Dermis microvascular lymphatic vessel endothelial cell (primary cell): ENCODE measurements at regions not wholly inside any gene's neighbourhood (a gene's known extent, or its start where the extent isn't known, plus 50 kb on each side); places are given as distances from the start of the nearest gene placed in this dataset.

Experiments
- DNase-seq, 2 donors: peaks; one replicate each; pipeline versions ENCODE4 v3.0.0 to v3.0.0-alpha.2; 2010; ENCODE audit warnings: low read depth in 2 of 2

DNA sequence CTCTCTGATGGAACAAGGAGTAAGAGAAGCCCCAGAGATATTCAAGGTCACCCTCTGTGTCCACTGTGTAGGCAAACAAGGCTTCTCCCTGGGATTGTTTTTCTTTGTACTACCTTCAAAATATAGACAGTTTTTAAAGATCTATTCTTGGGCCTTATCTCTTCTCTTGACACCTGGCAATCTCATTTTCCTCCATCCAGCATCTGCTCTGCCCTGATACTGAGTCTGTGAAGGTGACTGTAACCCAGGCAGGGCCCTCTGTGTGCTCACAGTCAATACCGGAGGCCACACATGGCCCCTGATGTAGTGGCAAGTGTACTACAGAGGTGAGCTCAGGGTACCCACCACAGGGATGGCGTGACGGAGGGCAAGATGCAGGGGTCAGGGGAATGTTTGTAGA is 221.1 kb downstream of the SNX10 start:
- DNase-seq: no peak

DNA sequence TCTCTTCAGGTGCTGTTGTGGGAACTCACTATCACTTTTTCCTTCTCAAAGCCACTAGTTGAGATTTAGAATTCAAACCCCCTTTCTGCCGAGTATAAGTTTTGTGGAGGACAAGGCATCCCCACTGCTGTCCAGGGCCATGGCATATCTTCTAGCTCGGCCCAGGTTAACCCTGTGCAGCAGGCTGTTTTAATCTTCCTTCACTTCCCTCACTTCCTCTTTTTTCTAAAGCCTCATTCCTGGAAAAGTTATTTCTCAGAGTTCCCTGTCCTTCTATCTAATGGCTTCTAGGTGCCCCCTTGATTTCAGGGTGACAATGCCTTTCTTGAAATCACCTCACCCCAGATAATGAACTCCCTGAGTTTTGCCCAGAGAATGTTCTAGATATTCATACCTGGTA is 222.3 kb downstream of the SNX10 start:
- no peak for DNase-seq

DNA sequence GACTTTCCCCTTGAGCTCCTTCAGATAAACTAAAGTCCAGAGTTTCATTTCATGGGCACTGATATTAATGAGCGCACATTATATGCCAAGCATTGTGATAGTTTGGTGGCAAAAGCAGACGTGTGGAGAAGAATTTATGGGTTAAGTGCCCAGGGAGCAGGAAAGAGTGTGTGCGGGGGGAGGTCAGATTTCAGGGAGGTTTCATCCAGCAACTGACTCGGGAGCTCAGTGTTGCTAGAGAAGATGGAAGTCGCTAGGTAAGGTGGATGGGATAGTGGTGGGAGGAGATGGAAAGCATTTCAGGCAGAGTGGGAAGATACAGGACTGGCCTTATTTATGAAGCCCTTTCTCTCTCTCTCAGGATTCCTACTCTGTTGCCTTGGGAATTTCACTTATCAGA is 223.0 kb downstream of the SNX10 start:
- DNase-seq: no peak

DNA sequence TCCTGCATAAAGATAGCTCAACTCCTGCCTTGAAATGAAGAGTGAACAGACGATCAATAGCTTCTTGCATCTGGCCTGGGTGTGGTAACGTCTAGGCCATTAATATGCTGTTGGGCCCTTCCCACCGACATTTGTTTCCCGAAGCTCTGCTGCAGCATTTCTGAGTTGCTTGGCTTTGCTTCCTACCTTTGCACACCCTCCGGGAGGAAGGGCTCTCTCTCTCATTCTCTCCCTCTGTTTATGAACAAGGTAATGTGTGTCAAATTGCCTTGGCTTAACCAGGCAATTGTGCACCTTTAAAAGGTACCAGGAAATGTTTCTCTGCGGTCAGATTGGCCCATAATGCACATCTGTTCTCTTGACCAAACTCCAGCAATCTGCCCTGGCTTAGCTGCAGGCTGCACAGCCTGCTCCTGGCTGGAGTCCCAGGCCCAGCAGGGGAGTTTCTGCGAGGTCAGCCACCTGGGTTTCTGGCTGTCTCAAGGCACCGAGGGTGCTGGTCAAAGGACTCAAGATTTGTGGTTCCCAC is 223.7 kb downstream of the SNX10 start:
- no peak for DNase-seq

DNA sequence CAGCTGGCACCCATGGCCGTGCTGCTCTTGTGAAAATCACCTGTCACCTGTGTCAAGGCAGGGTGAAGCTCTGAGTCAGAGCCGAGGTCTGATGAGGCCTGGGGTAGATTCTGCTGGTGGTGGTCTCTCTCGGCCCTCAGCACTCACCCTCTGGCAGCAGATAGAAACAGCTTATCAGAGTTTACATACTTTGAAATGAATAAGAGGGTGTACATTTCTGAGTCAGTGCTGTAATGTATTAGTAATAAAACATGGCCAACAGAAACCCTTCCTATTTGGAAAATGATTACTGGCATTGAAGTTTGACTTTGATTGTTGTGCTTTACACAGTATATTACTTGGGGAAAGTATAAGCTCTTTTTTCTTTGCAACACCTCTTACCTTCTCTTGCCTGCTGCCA is 228.8 kb downstream of the SNX10 start:
- no peak for DNase-seq

DNA sequence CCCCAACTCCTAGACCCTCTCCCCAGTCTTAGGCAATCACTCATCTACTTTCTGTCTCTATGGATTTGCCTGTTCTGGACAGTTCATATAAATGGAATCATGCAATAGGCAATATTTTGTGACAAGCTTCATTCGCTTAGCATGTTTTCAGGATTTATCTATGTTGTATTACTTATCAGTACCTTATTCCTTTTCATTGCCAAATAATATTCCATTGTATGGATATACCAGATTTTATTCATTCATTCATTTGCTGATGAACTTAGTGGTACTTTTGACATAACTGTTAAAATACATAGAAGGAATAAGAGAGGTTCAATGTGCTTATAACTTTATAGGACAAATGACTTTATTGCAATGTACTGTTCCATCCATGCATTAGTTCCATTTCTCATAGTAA is 231.0 kb downstream of the SNX10 start:
- no peak for DNase-seq

DNA sequence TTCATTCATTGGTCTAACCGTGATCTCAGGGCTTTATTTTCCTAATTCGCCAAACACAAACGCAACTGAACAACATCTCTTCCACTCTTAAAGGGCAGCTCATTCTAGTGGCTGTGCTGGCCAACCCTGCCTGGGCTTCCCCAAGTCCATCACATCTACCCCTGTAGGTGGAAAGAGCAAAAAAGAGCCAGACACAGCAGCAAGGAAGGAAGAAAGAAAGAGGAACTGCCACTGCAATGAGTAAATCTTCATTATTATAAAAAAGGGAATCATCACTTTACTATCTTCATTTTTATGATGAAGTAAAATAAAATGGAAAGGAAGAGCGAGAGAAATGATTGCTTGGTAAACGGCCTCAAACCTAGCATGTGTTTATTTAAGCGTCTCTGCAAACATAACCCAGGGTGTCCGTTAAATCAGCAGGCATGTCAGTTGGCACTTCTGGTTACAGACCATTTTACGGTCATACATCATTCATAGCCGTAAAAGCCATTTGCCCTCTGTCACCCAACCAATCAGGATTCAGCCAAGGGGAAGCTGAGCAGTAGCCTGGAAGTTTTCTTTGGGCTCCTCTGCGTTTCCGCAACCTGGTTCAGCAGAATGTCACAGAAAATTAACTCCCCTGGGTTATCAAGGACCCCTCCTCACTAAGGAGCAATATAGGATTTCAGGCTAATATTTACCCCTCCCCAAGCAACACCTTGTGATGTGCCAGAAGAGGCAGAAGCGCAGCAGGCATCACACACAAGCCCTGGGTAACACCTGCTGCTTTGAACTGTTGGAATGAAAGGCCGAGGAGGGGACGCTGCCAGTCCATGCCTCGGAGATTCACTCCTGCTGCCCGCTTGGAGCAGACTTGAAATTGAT is 234.0 kb downstream of the SNX10 start:
- no peak for DNase-seq

DNA sequence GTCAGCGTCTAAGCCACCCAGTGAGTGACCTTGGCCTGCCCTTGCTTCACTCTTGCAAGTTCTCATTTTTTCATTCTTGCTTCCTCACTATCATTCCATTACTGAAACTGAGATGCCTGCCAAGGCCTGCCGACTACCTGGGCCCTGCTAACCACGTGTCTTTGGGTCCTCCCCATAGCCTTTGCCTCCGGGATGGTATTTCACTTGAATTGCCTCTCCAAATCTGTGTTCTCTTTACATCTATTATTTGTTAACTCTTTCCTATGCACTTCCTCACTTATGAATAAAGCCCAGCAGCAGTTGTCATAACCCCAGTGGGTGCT is 234.6 kb downstream of the SNX10 start:
- no peak for DNase-seq

DNA sequence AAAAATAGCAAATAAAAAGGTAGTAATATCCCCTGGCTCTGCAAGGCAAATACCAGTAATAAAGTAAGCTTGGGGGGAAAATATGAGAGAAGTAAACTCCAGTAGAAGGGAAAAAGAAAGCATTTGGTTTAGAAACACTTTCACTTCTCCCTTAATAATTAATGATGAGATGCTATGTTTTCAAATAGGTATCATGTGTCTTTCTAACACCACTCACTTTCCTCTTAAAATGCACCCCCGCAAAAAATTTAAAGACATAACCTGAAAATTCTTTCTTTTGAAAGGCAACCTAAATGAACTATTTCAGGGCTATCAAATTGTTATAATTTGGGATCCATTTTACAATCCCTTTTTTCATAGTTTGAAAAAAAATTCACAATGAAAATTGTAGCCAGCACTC is 240.3 kb downstream of the SNX10 start:
- no peak for DNase-seq

DNA sequence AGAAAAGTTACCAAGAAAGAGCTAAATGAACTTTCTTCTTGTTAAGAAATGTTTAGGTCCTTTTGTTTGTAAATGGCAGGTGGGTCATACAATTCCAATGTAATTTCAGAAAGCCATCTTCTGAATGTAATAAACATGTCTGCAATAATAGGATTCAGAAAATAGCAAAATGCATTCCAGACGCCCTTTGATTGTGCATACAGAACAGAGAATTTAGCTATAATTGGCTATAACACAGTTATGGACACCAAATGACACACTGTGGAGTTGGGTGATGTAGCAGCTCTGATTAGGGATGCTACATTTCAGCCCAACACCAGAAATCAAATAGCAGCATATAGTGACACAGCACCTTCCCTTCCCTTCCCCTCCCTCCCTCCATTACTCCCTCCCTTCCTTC is 240.8 kb downstream of the SNX10 start:
- no peak for DNase-seq

DNA sequence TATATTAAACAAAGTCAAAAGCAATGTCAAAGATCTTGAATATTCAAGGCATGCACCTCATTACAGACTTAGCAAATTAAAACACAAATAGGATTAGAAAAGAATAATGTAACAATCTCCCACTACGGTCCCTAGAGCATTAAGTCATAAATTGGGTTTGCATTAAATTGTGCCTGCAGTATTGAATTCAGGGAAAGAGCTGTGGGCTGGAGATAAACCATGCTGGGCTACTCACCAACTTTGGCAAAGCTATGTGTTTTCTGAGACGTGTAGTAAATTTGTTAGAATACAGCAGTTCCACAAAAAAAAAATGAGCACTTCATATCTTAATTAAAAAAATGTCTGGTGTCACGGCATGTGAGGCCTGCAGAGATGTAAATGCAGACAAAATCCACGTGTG is 241.6 kb downstream of the SNX10 start:
- DNase-seq: no peak

DNA sequence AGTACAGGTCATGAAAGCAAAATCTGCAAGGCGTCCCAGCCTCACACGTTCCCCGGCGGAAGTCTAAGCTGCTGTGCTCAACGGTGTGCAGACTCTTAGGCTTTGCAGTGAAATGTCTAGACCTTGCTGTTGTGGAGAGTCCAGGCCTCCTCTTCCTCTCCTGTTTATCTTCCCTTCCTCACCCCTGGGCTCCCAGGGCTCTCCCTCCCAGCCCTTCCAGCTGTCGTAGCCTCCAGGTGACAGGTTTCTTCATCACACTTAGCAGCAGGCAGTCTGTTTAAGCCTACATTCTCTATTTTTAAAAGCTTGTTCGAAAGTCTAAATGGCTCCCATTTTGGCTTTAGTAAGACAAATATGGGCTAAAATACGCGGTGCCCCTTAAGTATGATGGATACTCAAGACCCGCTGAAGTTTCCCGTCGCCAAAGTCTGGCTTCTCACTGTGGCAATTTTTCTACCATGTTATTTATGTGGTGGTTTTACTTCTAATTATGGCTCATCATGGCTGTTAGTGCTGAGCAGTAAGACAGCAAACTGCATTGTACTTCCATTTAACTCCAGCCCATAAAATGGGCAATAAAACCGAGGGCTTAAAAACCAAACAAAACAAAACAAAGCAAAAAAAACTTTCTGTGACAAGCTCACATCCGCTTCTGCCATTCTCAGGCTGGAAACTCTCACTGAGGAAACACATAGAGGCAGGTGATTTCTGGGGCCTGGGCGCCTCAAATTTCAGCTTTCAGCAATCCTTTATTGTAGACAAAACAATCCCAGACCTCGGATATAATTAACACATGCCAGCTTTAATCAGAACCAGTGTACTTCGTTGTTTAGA is 243.2 kb downstream of the SNX10 start:
- peak; percentile 1 to 13 for DNase-seq

DNA sequence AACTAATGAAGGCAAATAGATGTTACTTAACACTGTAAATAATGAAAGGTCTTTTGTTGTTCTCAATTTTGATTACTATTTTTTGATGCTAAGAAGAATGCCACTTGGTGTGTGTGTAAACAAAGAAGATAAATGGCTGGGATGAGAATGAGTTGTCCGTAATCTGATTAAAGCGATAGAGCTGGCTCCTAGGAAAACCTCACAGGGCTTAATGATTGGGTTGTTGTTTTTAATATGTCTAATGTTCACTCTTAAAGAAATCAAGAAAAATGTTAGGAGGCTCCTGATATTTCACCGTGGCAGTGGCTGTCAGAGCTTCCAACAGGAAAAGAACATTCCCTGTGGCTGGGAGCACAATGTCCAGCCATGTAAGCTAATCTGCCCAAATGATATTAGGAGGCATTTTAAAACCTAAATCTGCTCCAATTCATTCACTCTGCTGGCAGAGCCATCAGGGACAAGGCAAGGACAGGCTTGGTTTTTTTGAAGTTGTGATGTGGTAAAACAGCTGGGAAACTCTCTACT is 243.9 kb downstream of the SNX10 start:
- no peak for DNase-seq

DNA sequence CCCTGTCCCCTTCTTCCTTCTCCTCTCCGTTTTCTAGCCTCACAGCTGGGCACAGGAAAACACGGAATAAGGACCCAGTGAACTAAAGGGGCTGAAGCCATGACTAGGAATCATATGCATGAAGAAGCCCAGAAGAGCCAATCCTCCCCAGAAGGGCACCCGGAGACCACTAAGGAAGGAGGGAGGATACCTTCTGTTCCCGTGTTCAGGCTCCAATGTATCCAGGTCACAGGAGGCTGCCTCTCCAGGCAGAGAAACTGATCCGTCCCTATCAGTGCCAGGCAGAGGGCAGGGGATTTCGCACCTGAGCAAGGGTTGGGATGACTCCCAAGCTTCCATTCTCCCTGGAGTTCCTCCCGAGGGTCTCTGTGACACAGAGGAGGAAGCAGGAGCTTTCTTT is 246.6 kb downstream of the SNX10 start:
- no peak for DNase-seq

DNA sequence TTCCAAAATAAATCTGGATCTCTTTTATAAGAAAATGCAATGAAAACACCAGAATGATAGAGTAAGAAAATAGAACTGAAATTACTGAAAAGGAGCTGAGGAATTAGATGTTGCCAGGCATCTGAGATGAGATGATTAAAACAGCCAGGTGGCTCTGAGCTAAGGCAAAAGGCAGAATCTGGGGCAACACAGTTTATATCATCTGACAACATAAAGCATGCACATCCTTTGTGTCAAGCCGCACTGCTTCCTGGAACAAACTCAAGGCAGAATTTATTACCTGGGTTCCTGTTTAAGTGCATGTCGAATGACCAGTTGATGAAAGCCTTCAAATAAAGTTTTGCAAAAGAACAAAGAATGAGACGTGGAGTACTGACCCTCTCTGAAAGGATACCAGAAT is 247.0 kb downstream of the SNX10 start:
- no peak for DNase-seq

DNA sequence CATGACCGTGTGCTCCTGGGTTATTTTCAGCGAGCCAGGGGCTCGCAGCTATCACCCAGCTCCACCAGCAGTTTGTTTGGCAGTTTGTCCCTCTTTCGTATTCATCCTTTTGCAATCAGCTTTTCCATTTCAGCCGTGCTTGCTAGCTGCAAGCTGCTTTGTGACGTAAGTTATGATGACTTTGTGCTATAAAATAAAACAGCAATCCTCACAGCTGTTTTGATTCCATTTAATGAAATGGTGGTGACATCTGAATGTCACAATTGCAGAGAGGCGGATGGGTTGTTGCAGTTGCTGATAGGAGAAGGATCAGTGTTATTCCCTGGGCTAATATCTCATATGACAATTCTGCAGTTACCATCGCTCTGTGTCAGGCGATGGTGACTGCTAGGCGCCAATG is 251.7 kb downstream of the SNX10 start:
- no peak for DNase-seq

DNA sequence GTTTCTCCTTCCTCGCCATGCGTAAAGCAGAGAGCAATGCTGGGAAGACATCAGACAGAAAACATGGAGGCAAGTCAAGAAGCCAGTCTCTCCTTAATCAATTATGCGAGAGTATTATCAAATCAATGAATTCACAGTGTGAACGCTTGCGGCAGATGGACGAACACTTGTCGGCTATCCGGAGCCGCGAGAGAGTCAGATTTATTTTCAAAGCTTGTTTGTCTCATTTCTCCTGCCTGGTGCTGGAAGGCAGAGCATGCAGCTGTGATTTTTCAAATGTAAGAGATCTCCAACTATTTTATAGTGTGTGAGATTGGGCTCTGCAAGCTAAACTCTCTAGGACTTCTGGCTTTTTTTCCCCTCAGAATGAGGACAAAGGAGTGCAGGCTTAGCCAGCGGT is 252.3 kb downstream of the SNX10 start:
- no peak for DNase-seq

DNA sequence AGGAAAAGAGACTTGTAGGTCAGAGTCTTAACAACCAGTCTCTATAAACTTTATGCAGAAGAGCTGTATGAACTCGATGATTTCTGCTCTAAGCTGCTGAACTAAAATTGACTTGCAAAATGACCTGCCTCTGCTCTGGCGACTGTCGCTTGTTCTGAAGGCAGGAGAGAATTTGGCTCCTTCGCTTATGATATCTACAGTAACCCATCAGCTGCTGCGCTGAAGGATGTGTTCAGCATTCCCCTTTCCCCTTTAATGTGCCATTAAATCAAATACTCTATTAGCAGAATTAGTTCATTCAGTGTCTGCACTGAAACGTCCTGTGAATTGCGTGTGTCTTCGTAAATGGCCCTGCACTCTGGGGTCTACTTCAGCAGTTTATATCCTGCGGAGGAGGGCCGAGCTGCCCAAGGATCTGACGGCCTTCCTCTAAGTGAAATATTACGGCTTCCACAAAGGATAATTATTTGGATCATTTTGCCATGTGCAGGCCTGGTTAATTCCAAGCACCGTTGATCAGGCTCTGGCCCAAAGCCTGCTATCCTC is 254.9 kb downstream of the SNX10 start:
- no peak for DNase-seq

DNA sequence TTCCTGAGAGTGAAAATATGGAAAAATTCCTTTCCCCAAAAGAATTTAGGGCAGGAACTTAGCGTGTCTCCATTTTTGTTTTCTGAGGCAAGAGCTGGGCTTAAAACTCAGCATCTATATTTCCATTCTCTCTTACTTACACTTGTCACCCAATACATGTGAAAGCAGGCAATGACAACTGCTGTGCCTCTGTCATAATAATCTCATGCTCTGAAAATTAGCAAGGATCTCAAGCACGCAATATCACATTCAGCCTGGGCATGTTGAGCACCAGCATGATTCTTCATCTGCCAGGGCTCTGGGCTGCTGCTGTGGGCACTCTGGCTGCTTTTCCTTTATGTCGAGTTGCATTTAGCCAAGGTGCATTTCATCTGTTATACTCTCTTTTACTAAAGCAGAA is 255.5 kb downstream of the SNX10 start:
- DNase-seq: no peak

DNA sequence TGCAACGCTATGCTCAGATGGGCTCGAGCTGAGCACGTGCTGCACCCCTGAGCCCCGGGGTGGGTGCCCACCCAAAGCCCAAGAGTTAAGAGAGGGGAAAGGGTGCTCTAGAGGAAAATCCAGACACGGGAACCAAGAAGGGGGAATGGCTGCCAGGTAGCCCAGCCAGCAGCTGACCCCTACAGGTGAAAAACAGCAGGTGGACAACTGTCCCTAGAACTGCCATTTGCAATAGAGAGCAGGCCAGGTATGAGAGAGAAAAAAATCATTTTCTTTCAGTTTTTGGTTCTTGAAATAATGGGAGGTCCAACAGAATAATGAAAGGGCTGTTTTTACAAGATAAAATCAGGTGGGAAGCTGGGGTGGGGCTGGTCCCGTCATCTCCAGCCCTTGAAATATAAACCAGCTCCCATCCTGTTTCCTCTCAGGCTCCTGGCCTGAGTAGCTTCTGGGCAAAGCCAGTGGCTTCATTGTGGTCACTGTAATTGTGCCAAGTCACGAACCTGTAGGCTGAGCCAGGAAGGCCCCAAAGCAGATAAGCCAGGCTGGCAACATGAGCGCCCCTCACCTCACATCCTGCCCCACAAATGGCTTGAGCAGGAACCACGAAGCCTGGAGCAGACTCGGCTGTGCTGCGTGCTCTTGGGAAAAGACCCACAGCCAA is 257.8 kb downstream of the SNX10 start:
- no peak for DNase-seq

DNA sequence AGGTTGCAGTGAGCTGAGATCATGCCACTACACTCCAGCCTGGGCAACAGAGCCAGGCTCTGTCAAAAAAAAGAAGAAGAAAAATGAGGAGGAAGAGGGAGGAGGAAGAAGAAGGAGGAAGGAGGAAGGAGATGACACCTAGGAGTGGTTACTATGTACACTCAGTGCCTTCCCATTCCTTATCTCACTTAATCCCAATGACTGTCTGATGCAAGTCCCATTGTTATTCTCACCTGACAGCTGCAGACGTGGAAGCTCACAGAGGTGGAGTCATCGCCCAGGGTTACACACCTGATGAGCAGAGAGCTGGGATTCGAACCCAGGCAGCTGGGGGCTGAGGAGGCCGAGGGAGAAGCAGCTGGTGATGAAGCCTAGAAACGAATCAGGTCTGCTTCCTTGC is 258.8 kb downstream of the SNX10 start:
- DNase-seq: no peak

DNA sequence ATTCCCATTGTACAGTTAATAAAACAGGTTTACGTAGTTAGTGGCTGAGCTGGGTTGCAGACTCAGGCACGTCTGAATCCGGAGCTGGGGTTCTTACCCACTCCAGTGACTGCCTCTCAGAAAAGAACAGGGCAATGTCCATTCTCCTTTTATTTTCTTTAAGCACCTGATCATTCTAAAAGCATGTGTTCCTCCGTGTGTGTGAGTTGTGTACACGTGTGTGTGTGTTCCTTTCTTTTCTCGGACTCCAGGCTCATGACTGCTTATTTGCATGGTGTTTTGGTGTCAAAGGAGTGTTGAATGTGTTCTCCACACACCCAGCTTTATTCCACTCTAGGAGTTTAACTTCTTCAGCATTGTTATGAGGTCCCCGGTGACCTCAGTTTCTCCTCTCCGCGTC is 260.1 kb downstream of the SNX10 start:
- DNase-seq: no peak
